ENCODE measurements at regions not wholly inside any gene's neighbourhood (a gene's known extent, or its start where the extent isn't known, plus 50 kb on each side); places are given as distances from the start of the nearest gene placed in this dataset.

- DNase-seq (ENCODE audit: low read depth), result no peak
These were observed 96.0 kb upstream of the FSTL4 start for GRCh38 chr5:133708331-133708850.

- no peak for DNase-seq (ENCODE audit: low read depth)
These were observed 95.3 kb upstream of the FSTL4 start for GRCh38 chr5:133707629-133708028.

- DNase-seq (ENCODE audit: low read depth), result no peak
These were observed 94.4 kb upstream of the FSTL4 start for GRCh38 chr5:133706506-133707430.

GRCh38 chr5:133705331-133705730 lies 93.0 kb upstream of the FSTL4 start:
- DNase-seq (ENCODE audit: low read depth), result no peak

GRCh38 chr5:133704411-133704810 lies 92.1 kb upstream of the FSTL4 start:
- DNase-seq (ENCODE audit: low read depth), result no peak

GRCh38 chr5:133703935-133704334 lies 91.6 kb upstream of the FSTL4 start:
- DNase-seq (ENCODE audit: low read depth), result no peak

- no peak for DNase-seq (ENCODE audit: low read depth)
These were observed 90.7 kb upstream of the FSTL4 start for GRCh38 chr5:133702791-133703770.

GRCh38 chr5:133701871-133702270 lies 89.5 kb upstream of the FSTL4 start:
- no peak for DNase-seq (ENCODE audit: low read depth)

GRCh38 chr5:133700251-133700650 lies 87.9 kb upstream of the FSTL4 start:
- no peak for DNase-seq (ENCODE audit: low read depth)

GRCh38 chr5:133698646-133699526 lies 86.5 kb upstream of the FSTL4 start:
- DNase-seq (ENCODE audit: low read depth), result no peak

- DNase-seq (ENCODE audit: low read depth), result no peak
These were observed 85.9 kb upstream of the FSTL4 start for GRCh38 chr5:133698259-133698554.

GRCh38 chr5:133697536-133698258 lies 85.4 kb upstream of the FSTL4 start:
- no peak for DNase-seq (ENCODE audit: low read depth)

GRCh38 chr5:133696782-133697507 lies 84.6 kb upstream of the FSTL4 start:
- DNase-seq (ENCODE audit: low read depth), result no peak

- DNase-seq (ENCODE audit: low read depth), result no peak
These were observed 83.8 kb upstream of the FSTL4 start for GRCh38 chr5:133696006-133696584.

- no peak for DNase-seq (ENCODE audit: low read depth)
These were observed 82.0 kb upstream of the FSTL4 start for GRCh38 chr5:133694181-133694831.

- DNase-seq (ENCODE audit: low read depth), result no peak
These were observed 79.1 kb upstream of the FSTL4 start for GRCh38 chr5:133691448-133691847.

- no peak for DNase-seq (ENCODE audit: low read depth)
These were observed 78.4 kb upstream of the FSTL4 start for GRCh38 chr5:133690746-133691145.

- no peak for DNase-seq (ENCODE audit: low read depth)
These were observed 76.0 kb upstream of the FSTL4 start for GRCh38 chr5:133688391-133688790.
